Keratinocyte (primary cell): ENCODE measurements at regions not wholly inside any gene's neighbourhood (a gene's known extent, or its start where the extent isn't known, plus 50 kb on each side); places are given as distances from the start of the nearest gene placed in this dataset.

Experiments
- CTCF ChIP-seq, 3 experiments: IDR thresholded peaks in 1 of 3; conservative IDR thresholded peaks in 1 of 3; optimal IDR thresholded peaks in 1 of 3; 2 replicates in 2 of 3; 3 replicates in 1 of 3; pipeline versions ENCODE3 to v1.5.1; 2011; ENCODE audit warnings: low read length in 3 of 3, mild to moderate bottlenecking in 3 of 3, moderate library complexity in 2 of 3, control low read depth in 1 of 3, inconsistent platforms in 1 of 3; ENCODE audit not compliant: insufficient read depth in 2 of 3; ENCODE audit errors: extremely low read depth in 1 of 3
- EZH2 ChIP-seq: IDR thresholded peaks from one replicate; pipeline ENCODE4 v1.6.1; 2012; ENCODE audit warnings: inconsistent platforms, mild to moderate bottlenecking, low read length, moderate library complexity

- TF ChIP-seq CTCF (optimal IDR thresholded peaks at IDR 0.05 in 1 of 3, IDR thresholded peaks at IDR 0.05 in 1 of 3, conservative IDR thresholded peaks at IDR 0.05 in 1 of 3; ENCODE audit: extremely low read depth in 1 of 3, insufficient read depth in 2 of 3, low read length in 3 of 3) = no peak
- no peak for TF ChIP-seq EZH2
These were observed 210.1 kb downstream of the DEPDC1B start for GRCh38 chr5:60489856-60490255.
